ENCODE measurements at regions not wholly inside any gene's neighbourhood (a gene's known extent, or its start where the extent isn't known, plus 50 kb on each side); places are given as distances from the start of the nearest gene placed in this dataset.

DNA sequence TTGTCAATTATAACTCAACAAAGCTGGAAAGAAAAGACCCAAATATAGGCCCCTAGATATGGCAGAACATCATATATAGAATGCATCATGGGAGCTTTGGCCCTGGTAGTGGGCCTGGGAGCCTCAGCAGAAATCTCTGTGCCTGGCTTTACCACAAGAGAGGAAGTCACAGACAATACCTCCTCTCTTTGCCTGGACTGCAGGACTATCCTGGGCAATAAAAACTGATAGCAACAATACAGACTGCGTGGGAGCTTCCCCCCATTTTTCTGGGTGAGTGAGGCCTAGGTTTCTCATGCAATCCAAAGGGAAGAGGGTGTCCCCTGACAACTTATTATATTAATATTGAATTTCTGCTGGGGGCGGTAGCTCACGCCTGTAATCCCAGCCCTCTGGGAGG, 64.0 kb upstream of the NFKB1 start:
- Histone ChIP-seq H3K23me2 (ENCODE audit: low read depth, low read length) (no peaks in the 10 kb centered on the region), H3K9ac (replicated peaks in 1 of 4; ENCODE audit: extremely low read depth in 1 of 4, low read depth in 3 of 4, low read length in 3 of 4) (no peak overlapping the region), H2BK15ac (ENCODE audit: low read length) (no peak overlapping the region), H3K4me2 (ENCODE audit: insufficient read depth in 1 of 2, low read depth in 2 of 2, low read length in 2 of 2) (no peak overlapping the region), H2BK5ac (ENCODE audit: low read depth, low read length) (no peak overlapping the region), H3K4me3 (ENCODE audit: extremely low read depth in 1 of 4, insufficient read depth in 2 of 4, low read depth in 3 of 4, low read length in 4 of 4) (no peak overlapping the region), H2BK12ac (ENCODE audit: low read depth, low read length) (no peak overlapping the region), H3K36me3 (ENCODE audit: control insufficient read depth in 2 of 4, insufficient read depth in 4 of 4, low read length in 3 of 4) (no peaks in the 10 kb centered on the region), H2BK20ac (ENCODE audit: low read length) (no peak overlapping the region), H3K79me2 (ENCODE audit: control insufficient read depth in 1 of 2, insufficient read depth in 2 of 2, low read length in 2 of 2) (no peaks in the 10 kb centered on the region), H2BK120ac (replicated peaks; ENCODE audit: low read depth, low read length) (no peak overlapping the region), H3K79me1 (ENCODE audit: low read depth, low read length) (no peaks in the 10 kb centered on the region), H3K9me3 (ENCODE audit: insufficient read depth in 2 of 2, low read depth in 1 of 2, low read length in 1 of 2) (no peaks in the 10 kb centered on the region), H3K4me1 (replicated peaks in 1 of 4; ENCODE audit: control insufficient read depth in 3 of 4, insufficient read depth in 4 of 4, low read length in 3 of 4) (no peaks in the 10 kb centered on the region), H3K14ac (ENCODE audit: insufficient read length) (no peak overlapping the region), H4K91ac (replicated peaks; ENCODE audit: insufficient read length, low read length) (no peak overlapping the region), H4K5ac (ENCODE audit: insufficient read length, low read depth, low read length) (no peak overlapping the region), H3K4ac (replicated peaks; ENCODE audit: insufficient read length, low read depth, low read length) (no peak overlapping the region), H4K8ac (ENCODE audit: extremely low read depth, insufficient read depth, low read length) (no peak overlapping the region), H2AK5ac (ENCODE audit: low read depth, low read length) (no peak overlapping the region), H3K27me3 (replicated peaks in 1 of 4; ENCODE audit: control insufficient read depth in 3 of 4, extremely low read depth in 1 of 4, insufficient read depth in 3 of 4, low read length in 3 of 4) (no peaks in the 10 kb centered on the region), H3K23ac (ENCODE audit: insufficient read length) (no peak overlapping the region), H3K56ac (replicated peaks; ENCODE audit: insufficient read length, low read depth, low read length) (no peak overlapping the region), H3K27ac (ENCODE audit: low read depth, low read length) (no peak overlapping the region), H4K20me1 (replicated peaks in 1 of 2; ENCODE audit: control insufficient read depth in 1 of 2, insufficient read depth in 2 of 2, low read length in 2 of 2) (no peaks in the 10 kb centered on the region), H3K18ac (ENCODE audit: extremely low read depth, low read length) (no peak overlapping the region), H2AFZ (ENCODE audit: low read length) (no peak overlapping the region)
- no peak for DNase-seq (ENCODE audit: low read depth in 1 of 2, low spot score in 2 of 2)
- FAIRE-seq, result no peak
- CTCF ChIA-PET (ENCODE audit: partially characterized antibody), result interaction anchor here (0.8 to 2.7 kb wide), 3 partner anchors 12 to 610 kb away, joined by 3 to 9 read pairs (median 5); no protein-coding TSS in a partner anchor
- 64% methylated on average over 3 of the region's 3 CpGs; no CpG with 5 or more reads in 1 of the 2 experiments for WGBS, 2 experiments (ENCODE audit: extremely low coverage in 1 of 2, insufficient coverage in 1 of 2, insufficient read length in 1 of 2, insufficient replicate concordance in 2 of 2, low coverage in 1 of 2, low lambda C conversion rate in 2 of 2, missing lambda C conversion rate in 1 of 2)
- POLR2A ChIA-PET (ENCODE audit: partially characterized antibody), result no interaction called here
- TF ChIP-seq CHD2 (IDR thresholded peaks at IDR 0.05; ENCODE audit: low read length) (no peak), RXRA (IDR thresholded peaks at IDR 0.05; ENCODE audit: insufficient read depth, low read depth, low read length) (no peak), CHD1 (IDR thresholded peaks at IDR 0.05; ENCODE audit: low read depth, low read length) (no peak), BRCA1 (IDR thresholded peaks at IDR 0.05; ENCODE audit: low read depth, low read length) (no peak), RNF2 (IDR thresholded peaks at IDR 0.05; ENCODE audit: borderline replicate concordance, low read depth, low read length, missing control alignments, poor library complexity, severe bottlenecking) (no peak), SIRT6 (IDR thresholded peaks at IDR 0.05; ENCODE audit: low read length) (no peak), JUND (IDR thresholded peaks at IDR 0.05; ENCODE audit: low read length) (no peak), TCF12 (IDR thresholded peaks at IDR 0.05; ENCODE audit: low read depth, low read length) (no peak), HDAC6 (IDR thresholded peaks at IDR 0.05; ENCODE audit: low read depth, low read length) (no peak)

Measured in H1 (cell line).